Ammon's horn (tissue), 1 donor: ENCODE measurements at regions not wholly inside any gene's neighbourhood (a gene's known extent, or its start where the extent isn't known, plus 50 kb on each side); places are given as distances from the start of the nearest gene placed in this dataset.

Experiments used
- DNase-seq: peaks from one replicate; pipeline ENCODE4 v3.0.0-alpha.2; 2016; ENCODE audit warnings: low spot score

- DNase-seq: no peak
Measured at GRCh38 chr12:105930557-105931503, 207.9 kb downstream of the NUAK1 start.

- no peak for DNase-seq
Measured at GRCh38 chr12:105931762-105932570, 206.8 kb downstream of the NUAK1 start.

DNA sequence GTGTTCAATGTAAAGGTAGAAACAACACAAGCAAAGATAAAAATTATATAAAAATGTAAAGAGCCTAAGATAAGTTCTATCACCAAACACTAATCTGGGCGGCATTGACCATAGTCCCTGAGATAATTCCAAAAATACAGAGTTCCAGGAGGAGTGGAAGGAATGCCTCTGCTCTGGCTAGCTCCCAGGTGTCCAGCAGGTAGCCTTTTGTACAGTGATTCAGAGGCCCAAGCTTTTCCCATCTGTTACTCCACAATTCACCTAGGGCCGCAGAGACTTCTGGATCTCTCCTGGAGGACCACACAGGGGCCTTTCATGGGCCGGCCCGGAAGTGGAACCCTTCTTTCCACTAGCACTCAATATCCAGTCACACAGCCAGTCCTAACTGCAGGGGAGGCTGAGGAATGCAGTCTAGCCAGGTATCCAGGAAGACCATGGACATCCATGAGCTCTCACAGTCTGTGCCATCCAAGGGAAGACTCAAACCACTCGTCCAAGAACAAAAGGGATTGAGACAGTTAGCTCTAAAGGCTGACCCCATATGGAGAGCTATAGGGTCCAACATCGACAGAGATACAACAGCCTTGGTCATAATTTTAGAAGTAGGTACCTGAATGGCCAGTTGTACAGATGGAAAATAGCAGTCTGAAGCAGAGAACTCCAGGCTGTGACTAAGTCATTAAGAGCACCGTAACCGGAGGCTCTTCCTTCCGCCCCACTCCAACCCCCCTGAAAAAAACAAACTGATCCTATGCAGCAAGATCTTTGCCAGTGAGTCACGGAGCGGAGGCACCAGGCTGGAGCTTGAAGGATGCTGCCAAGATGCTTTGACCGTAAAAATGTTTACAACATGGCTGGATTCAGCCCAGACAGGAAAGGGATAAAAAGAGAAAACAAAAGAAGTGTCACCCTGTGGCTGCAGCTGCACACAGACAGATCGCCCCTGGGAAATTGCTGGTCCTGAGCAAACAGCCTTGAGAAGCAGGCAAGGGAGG is 204.8 kb downstream of the NUAK1 start:
- DNase-seq: no peak

GRCh38 chr12:105935106-105935505 is 203.6 kb downstream of the NUAK1 start:
- DNase-seq: no peak

- no peak for DNase-seq
Measured at GRCh38 chr12:105935981-105936380, 202.8 kb downstream of the NUAK1 start.

- DNase-seq: no peak
Measured at GRCh38 chr12:105936496-105936895, 202.3 kb downstream of the NUAK1 start.

DNA sequence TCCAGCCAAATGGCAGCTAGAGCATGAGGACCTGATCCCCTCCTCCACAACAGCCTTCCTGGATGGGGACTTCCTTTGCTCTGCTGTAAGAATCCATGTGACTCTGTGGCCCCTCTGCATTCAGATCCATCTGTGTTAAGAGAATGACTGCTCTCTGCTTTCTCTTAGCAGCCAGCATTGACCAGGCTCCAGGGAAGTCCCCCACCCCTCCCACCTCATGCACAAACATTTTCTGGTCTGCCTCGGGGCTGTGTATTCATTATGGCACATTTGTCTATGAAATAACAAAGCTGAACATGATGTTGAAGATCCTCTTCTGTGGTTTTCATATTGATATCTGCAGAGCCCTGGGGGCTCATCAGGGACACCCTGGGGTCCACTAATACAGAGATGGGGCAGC is 201.7 kb downstream of the NUAK1 start:
- no peak for DNase-seq

- no peak for DNase-seq
Measured at GRCh38 chr12:105939181-105939721, 199.5 kb downstream of the NUAK1 start.

GRCh38 chr12:105942281-105942680 is 196.5 kb downstream of the NUAK1 start:
- DNase-seq: no peak

- no peak for DNase-seq
Measured at GRCh38 chr12:105943525-105943924, 195.2 kb downstream of the NUAK1 start.

GRCh38 chr12:105944628-105945027 is 194.1 kb downstream of the NUAK1 start:
- DNase-seq: no peak

GRCh38 chr12:105945880-105946279 is 192.9 kb downstream of the NUAK1 start:
- no peak for DNase-seq

- no peak for DNase-seq
Measured at GRCh38 chr12:105946493-105946901, 192.3 kb downstream of the NUAK1 start.

DNA sequence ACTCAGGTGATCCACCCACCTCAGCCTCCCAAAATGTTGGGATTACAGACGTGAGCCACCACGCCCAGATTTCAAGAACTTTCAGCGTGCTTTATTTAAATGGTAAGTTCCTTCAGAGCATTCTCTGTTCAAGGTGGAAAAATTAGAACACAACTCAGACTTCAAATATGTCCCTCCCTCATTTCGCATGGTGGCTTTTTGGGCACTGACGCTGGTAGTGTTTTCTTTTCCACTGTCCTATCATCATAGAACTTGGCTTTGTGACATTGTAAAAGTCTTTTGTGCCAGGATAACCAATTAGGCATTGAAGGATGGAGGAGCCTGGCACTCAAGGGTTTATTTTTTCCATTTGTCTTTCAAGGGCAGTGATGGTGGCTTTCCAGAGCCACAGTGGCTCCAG is 190.8 kb downstream of the NUAK1 start:
- no peak for DNase-seq

DNA sequence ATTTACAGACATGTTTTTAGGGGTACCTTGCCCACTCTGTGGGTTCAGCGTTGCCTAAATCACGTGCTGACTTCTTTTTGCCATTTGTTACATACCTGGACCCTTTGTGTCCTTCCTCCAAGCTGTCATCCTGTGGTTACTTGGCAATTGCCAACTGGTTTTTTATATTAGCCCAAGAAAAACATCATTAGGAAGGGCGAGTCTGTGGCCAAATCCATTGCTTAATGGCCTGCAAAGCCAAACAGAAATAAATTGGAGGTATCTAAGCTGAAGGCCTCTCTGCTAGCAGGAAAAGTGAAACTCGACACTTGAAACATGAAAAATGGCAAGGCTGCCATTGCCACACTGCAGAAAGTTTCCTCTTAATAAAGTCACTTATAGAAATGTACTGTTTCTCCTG is 190.4 kb downstream of the NUAK1 start:
- no peak for DNase-seq

DNA sequence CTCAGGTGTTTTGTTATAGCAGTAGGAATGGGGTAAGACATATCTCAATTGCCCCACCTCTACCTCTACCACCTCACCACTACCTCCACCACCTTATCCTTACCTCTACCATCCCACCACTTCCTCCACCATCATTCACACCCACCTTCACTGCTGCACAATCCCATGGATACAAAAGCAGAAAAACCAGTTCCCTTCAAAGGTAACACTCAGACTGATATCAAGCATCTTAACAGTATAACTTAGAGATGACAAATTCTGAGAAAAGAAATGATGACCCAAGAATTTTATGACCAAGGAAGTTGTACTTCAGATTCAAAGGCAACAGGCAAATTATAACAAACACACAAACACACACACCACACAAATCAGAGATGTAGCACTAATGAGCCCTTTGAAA is 189.4 kb downstream of the NUAK1 start:
- no peak for DNase-seq

GRCh38 chr12:105951732-105952131 is 187.0 kb downstream of the NUAK1 start:
- no peak for DNase-seq

DNA sequence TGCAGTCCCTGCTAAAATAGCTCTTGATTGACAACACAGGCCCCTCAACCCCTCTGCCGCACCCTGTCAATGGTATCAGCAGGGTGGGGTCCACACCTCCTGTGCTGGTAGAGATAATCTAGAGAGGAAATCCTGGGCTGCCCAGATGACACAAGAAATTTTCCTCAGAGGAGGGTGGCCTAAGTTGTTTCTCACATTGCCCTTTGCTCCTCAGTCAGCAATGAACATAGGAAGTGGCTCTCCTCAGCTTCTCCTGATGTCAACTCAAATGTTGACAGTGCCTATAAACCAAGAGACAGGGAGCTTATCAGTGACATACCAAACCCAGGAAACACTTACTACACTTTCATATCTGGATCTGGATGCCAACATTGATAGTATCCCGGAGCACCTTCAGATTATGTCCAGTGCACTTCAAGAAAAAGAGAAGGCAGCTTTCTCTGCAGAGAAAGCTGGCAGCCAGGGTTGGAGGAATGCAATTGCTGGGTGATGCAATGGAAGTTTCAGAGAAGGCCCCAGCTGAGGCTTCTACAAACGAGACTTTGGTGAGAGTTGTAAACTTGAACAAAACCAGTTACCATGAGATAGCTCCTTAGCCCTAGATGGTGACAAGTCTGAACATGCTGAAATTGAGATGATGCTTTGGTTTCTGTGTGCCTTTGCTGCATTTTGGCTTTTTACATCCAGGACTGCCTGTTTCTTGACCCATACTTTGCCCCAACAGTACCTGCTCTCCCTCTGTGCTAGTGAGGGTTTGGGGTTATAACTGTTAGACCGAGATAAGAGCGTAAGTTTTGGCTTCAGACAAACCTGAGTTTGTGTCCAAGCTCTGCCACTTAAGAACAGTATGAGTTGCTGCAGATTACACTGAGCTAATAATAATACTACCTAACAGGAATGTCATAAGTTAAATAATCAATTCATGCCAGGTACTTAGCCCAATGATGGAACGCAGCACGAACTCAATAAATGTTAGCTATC is 183.5 kb downstream of the NUAK1 start:
- DNase-seq: no peak

DNA sequence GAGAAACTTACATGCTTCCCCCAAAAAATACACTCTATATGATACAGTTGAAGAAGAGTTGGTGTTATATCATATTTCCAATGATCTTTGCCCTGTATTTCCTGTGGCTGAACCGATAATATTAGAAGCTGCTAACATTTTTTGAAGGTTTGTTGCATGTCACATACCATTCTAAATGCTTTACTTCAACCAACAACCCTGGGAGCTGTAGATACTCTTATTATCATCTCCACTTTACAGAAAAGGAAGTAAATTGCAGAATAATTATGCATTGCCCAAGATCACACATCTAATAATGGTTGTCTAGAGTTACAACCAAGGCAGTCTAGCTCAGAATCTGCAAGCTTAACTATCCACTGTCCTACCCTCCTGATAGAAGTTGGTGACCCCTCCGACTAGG is 182.8 kb downstream of the NUAK1 start:
- no peak for DNase-seq
